Glutamatergic neuron (in vitro differentiated cells): ENCODE measurements at regions not wholly inside any gene's neighbourhood (a gene's known extent, or its start where the extent isn't known, plus 50 kb on each side); places are given as distances from the start of the nearest gene placed in this dataset.

Experiments used
- DNase-seq: peaks from one replicate; pipeline ENCODE4 v3.0.0; 2022
- H3K27ac Mint-ChIP-seq: one replicate; pipeline ENCODE4 v1.8.0; 2020; ENCODE audit warnings: mild to moderate bottlenecking, mixed read lengths, inconsistent platforms; ENCODE audit not compliant: unreplicated experiment
- H3K27me3 Mint-ChIP-seq: one replicate; pipeline ENCODE4 v1.8.0; 2020; ENCODE audit warnings: mild to moderate bottlenecking, moderate library complexity, mixed read lengths, inconsistent platforms; ENCODE audit not compliant: unreplicated experiment
- H3K36me3 Mint-ChIP-seq: one replicate; pipeline ENCODE4 v1.8.0; 2020; ENCODE audit warnings: mild to moderate bottlenecking, mixed read lengths, inconsistent platforms; ENCODE audit not compliant: unreplicated experiment
- H3K4me1 Mint-ChIP-seq: one replicate; pipeline ENCODE4 v1.8.0; 2020; ENCODE audit warnings: mild to moderate bottlenecking, low read depth, mixed read lengths, inconsistent platforms; ENCODE audit not compliant: unreplicated experiment
- H3K4me3 Mint-ChIP-seq: one replicate; pipeline ENCODE4 v1.8.0; 2020; ENCODE audit warnings: mild to moderate bottlenecking, mixed read lengths, inconsistent platforms; ENCODE audit not compliant: unreplicated experiment
- H3K9me3 Mint-ChIP-seq: one replicate; pipeline ENCODE4 v1.8.0; 2020; ENCODE audit warnings: mild to moderate bottlenecking, moderate library complexity, mixed read lengths, inconsistent platforms; ENCODE audit not compliant: unreplicated experiment
- CTCF ChIP-seq: fragments of 200-600 bp; sonication (generic); IDR thresholded peaks from one replicate; pipeline ENCODE4 v1.5.0; 2021; ENCODE audit not compliant: partially characterized antibody, unreplicated experiment

DNA sequence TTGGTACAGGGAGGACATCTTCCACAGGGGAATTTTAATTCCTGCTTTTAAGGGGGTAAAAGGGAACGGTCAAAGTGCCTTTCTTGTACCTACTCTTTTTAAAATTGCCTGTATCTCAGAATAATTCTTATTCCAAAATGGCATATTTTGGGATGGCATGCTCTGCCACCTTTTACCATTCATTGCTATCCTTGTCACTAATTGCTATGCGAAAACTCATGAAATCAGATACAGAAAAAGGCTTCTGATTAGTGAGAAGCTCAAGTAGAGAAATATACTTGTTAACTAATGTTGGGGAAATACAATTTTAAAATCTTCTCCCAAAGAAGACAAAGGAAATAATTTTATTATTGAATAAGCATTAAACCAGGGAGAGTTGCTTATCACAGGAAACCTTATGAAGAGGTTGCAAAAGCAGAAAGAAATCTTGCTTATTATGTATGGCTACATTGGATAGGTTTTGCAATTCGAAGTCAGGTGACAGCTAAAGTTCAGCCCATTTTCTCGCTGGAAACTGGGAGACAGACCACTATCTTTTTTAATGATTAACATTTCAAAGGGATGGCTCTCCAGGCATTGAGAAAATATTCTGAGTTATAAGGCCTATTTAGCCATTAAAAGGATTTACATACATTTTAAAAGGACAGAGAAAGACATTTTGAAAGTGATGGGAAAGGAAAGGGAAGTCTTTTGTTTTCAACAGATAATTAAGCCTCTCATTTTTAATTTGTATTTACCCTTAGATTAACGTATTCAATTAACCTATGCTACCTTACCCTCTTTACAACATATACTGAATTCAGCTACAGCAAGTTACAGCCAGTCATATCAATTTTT, 110.3 kb upstream of the PRSS16 start:
- Mint-ChIP-seq H3K4me1 (peaks cover 15% of the 10 kb centered on the region), H3K4me3 (no peak overlapping the region), H3K27me3 (peaks cover 8% of the 10 kb centered on the region), H3K27ac (no peak overlapping the region), H3K36me3 (no peaks in the 10 kb centered on the region), H3K9me3 (peaks cover 5% of the 10 kb centered on the region)
- no peak for DNase-seq
- TF ChIP-seq CTCF, result no peak

GRCh38 chr6:27138406-27138805, 109.1 kb upstream of the PRSS16 start:
- Mint-ChIP-seq H3K27ac (peak overlapping the region; percentile 96), H3K36me3 (no peaks in the 10 kb centered on the region), H3K4me1 (peaks cover 15% of the 10 kb centered on the region), H3K4me3 (peak overlapping the region; percentile 97), H3K27me3 (peaks cover 6% of the 10 kb centered on the region), H3K9me3 (peaks cover 5% of the 10 kb centered on the region)
- no peak for DNase-seq
- no peak for TF ChIP-seq CTCF

DNA sequence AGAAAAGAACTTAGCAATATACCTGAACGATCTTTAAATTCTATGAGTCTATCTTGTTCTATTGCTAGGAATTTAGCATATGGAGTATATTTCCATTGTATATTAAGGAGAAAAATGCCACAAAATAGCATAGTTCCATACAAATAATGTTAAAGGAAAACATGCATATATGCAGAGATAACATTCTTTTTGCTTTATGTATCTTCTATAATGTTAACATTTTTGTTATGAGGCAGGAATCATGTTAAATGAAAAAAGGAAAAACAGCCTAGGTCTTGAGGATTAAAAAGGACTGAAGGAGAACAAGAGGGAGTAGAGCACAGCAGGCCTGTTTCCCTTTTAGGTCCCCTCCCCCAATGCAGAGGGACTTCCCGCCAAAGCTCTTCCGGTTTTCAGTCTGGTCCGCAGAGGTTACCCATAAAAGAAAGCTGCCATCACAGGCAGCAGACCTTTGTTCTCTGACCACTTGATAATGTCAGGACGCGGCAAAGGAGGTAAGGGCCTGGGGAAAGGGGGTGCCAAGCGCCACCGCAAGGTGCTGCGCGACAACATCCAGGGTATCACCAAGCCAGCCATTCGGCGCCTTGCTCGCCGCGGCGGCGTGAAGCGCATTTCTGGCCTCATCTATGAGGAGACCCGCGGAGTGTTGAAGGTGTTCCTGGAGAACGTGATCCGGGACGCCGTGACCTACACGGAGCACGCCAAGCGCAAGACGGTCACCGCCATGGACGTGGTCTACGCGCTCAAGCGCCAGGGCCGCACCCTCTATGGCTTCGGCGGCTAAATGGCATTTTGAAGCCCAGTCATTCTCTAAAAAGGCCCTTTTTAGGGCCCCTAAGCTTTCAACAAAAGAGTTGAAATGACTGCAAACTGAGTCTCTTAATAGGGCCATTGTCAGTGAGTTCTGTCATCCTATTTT, 108.4 kb upstream of the PRSS16 start:
- peaks cover 5% of the 10 kb centered on the region for H3K9me3 Mint-ChIP-seq
- H3K36me3 Mint-ChIP-seq, result no peaks in the 10 kb centered on the region
- peak overlapping the region; percentile 97 for H3K4me3 Mint-ChIP-seq
- H3K4me1 Mint-ChIP-seq, result peaks cover 11% of the 10 kb centered on the region
- DNase-seq, result peak; percentile 56
- peaks cover 4% of the 10 kb centered on the region for H3K27me3 Mint-ChIP-seq
- H3K27ac Mint-ChIP-seq, result peak overlapping the region; percentile 96
- no peak for TF ChIP-seq CTCF

- no peak for TF ChIP-seq CTCF
- no peak for DNase-seq
- Mint-ChIP-seq H3K27ac (peak overlapping the region; percentile 96), H3K36me3 (no peaks in the 10 kb centered on the region), H3K4me3 (peak overlapping the region; percentile 97), H3K9me3 (peaks cover 5% of the 10 kb centered on the region), H3K27me3 (peaks cover 4% of the 10 kb centered on the region), H3K4me1 (peaks cover 10% of the 10 kb centered on the region)
Measured at GRCh38 chr6:27139756-27140579, 107.5 kb upstream of the PRSS16 start.
